HG03280 (cell line): ENCODE measurements at regions not wholly inside any gene's neighbourhood (a gene's known extent, or its start where the extent isn't known, plus 50 kb on each side); places are given as distances from the start of the nearest gene placed in this dataset.
A peak's percentile ranks its signal among the peaks of the same experiment; 100 is the strongest.
"Not testable (repeated sequence)": the region's sequence is repeated elsewhere in the genome, so short reads cannot be mapped to it uniquely, and the experiment has no call there.

Source experiments
- ATAC-seq: cut with Tn5 transposase; IDR thresholded peaks from one replicate; pipeline ENCODE4 v1.9.1; 2021; ENCODE audit warnings: mild to moderate bottlenecking, moderate library complexity; ENCODE audit not compliant: unreplicated experiment

GRCh38 chr14:30356438-30357202, 202.3 kb upstream of the G2E3 start:
- no peak for ATAC-seq

DNA sequence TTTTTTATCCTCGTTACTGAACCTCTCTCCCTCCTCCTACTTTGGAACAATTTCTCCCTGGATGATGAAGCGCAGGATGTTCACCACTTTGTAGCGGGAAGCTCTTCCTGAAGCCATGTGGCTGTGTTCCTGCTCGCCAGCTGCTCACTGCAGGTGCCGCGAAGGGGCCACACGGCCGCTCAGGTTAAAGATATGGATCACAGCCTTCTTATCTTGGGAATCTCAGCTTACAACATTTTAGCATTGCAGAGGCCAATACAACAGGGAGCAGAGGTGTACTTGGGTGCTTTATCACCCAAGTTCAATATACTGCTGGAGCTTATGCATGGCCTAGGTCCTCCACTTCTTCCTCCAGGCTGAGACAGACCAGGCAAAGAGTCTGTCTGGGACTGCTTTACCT, 201.2 kb upstream of the G2E3 start:
- ATAC-seq: no peak

DNA sequence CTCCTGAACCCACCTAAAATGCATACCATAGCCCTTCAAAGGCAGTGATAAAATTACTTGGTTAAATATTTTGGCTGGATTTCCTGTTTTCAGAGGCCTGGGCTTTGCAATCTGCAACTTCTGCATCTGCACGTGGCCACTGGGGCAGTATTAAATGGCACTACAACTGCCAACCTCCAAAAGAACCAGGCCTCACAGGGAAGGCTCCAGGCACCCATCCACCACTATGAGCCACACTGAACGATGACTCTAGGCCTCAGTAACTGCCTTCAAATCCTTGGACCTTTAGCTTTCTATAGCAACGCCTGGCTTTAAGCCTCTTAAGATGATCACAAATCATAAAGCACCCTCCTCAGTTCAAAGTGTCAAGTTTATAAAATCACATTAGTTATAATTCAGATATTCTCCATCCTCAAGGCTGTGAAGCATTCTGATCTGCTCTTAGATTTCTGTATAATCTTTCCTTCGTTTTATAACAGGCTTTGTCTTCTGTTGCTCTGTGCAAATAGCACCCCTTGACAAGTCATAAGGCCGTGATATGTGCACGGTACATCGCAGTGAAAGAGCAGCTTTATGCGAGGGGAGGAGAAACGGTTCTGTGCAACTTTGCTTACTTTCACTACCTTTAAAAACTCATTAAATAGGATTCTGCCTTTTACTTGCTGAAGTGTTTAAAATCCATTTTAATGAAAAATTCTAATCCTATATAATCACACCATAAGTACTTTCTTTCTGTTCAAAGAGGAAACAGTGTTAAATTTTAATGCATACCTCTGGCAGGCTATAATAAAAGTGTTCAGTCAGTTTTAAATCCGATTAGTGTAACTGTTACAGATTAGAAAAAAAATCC, 196.4 kb upstream of the G2E3 start:
- no peak for ATAC-seq

- ATAC-seq: not testable (repeated sequence)
These were observed 195.6 kb upstream of the G2E3 start for GRCh38 chr14:30363219-30363880.

GRCh38 chr14:30369502-30370180, 189.3 kb upstream of the G2E3 start:
- ATAC-seq: no peak

- ATAC-seq: no peak
These were observed 185.9 kb upstream of the G2E3 start for GRCh38 chr14:30373053-30373452.

- no peak for ATAC-seq
These were observed 185.4 kb upstream of the G2E3 start for GRCh38 chr14:30373526-30373925.

GRCh38 chr14:30375296-30375892, 183.6 kb upstream of the G2E3 start:
- peak; percentile 98 for ATAC-seq

DNA sequence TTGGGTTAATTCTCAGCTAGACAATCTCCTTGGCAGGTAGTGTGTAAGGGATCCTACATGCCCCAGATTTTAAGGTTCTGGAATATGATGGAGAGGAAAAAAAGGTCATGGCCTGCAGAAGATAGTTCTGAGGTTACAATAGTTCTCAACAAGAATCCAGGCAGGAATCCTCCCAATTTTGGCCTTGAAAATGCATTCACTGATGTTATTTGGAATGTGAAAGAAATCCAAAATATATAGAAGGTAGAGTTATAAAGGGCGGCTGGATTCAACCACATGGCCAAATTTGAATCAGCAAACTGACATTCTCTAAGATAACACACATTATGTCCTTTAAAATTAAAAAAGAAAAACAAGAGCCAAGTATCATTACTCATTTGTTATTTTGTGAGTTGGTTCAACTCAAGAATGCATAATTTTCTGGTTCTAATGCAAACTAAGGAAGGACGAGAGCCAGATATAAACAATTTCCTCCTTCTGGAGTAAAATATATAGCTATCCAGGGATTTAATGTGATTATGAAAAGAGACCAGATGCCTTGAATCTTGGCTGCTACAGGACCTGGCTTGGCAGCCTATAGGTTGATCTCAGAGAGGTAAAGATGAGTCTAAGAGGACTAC, 177.0 kb upstream of the G2E3 start:
- ATAC-seq: no peak

DNA sequence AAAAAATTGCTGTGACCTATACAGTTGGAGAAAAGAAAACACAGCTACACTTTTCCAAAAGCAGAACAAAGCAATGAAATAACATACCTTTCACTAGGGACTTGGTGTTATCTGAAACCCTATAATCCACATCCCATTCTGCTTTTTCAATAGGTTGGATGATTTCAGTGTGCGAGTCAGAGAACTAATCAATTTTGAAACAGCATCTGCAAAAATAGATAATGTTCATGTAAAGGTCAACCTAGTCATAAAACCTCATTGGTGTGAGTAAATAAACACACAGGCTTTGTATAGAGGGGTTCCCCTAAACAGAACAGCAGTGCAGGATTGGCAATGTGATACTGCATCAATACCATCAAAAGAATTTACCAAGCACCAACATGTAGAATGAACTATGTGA, 173.0 kb upstream of the G2E3 start:
- ATAC-seq: no peak

GRCh38 chr14:30387871-30388270, 171.1 kb upstream of the G2E3 start:
- no peak for ATAC-seq

DNA sequence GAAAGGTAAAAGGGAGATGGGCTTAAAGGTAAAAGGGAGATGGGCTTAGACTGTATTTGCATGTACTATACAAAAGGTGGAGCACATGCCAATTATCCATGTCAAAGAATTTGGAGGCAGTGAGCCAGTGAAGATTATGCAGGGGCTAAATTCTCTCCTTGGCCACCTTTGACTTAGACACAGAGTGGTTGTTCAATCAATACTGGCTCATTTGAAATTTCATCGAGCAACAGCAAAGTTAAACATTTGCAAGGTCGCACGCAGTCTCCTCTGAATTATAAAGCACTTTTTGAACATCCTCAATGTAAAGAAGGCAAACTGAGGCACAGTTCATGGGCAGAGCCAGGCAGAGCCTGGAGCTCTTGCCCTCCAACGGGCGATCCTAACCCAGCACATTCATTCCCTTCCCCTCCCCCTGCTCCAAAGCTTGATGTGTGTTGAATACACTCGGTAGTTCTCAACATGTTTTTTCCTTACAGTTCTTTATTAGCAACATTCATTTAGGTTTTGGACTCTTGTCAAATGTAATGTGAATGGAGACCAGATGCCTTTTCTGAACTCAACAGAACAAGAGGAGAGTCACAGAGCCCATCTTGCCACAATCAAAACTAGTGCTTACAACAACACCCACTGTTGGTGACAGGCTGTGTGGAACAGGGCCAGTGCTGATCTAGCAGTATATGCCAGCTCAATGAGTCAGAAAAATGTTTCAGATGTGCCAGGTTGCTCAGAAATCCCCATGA, 169.7 kb upstream of the G2E3 start:
- no peak for ATAC-seq

- ATAC-seq: no peak
These were observed 169.0 kb upstream of the G2E3 start for GRCh38 chr14:30389877-30390385.

GRCh38 chr14:30395065-30395464, 163.9 kb upstream of the G2E3 start:
- no peak for ATAC-seq

DNA sequence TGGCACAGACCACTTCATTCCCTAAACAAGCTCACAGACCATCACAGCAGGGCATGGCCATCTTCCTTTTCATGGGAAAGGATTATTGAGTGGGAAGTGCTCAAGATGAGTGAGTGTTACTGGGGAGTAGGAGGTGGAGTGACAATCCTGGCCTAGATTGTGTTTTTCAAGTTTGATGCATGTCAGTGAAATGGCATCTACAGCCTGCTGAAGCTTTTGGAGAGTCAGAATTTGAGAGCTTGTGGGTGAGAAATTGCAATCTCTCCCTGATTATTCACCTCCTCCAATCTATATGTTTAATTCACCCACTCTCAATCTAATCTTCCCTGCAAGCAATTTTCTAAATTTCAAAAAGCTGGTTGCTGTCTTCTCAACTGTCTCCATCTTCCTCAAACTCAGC, 156.1 kb upstream of the G2E3 start:
- no peak for ATAC-seq

DNA sequence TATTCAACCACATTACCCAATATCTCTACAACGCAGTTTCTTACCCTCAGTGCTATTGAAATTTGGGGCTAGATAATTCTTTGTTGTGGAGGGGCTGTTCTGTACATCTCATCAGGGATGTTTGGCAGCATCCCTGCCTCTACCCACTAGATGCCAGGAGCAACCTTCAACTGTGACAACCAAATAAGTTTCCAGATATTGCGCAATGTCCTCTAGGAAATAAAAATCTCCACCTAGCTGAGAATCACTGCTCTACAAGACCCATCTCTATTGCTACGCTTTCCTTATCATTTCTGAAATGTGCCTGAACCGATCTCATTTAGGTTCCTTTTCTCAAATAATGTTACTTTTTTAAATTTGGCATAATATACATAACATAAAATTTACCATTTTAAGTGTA, 155.2 kb upstream of the G2E3 start:
- ATAC-seq: no peak

DNA sequence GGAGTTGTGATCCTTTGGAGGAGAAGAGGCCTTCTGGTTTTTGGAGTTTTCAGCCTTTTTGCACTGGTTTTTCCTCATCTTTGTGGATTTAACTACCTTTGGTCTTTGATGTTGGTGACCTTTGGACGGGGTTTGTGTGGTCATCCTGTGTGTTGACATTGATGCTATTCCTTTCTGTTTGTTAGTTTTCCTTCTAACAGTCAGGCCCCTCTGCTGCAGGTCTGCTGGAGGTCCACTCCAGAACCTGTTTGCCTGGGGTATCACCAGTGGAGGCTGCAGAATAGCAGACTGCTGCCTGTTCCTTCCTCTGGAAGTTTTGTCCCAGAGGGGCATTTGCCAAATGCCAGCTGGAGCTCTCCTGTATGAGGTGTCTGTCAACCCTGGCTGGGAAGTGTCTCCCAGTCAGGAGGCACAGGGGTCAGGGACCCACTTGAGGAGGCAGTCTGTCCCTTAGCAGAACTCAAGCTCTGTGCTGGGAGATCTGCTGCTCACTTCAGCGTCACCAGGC, 149.4 kb upstream of the G2E3 start:
- ATAC-seq: not testable (repeated sequence)

DNA sequence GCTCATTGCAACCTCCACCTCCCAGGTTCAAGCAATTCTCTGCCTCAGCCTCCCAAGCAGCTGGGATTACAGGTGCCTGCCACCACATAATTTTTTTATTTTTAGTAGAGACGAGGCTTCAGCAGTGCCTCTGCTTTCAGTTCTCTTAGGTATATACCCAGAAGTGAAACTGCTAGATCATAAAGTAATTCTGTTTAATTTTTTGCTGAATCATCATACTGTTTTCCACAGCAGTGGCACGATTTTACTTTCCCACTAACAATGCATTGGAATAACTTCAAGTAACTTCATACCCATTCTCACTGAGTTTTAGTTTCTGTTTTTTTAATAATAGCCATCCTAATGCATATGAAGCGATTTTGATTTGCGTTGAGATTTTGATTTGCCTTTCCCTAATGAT, 148.0 kb upstream of the G2E3 start:
- ATAC-seq: no peak

- ATAC-seq: not testable (repeated sequence)
These were observed 145.8 kb upstream of the G2E3 start for GRCh38 chr14:30413184-30413583.
